GM23338 (cell line): ENCODE measurements at regions not wholly inside any gene's neighbourhood (a gene's known extent, or its start where the extent isn't known, plus 50 kb on each side); places are given as distances from the start of the nearest gene placed in this dataset.

ENCODE experiments used
- ATAC-seq: fragments of 200-7000 bp; cut with Tn5 transposase; 3 replicates; pipeline ENCODE4 v1.9.1; 2020
- DNase-seq: peaks from one replicate; pipeline ENCODE4 v3.0.0-alpha.2; 2015; ENCODE audit warnings: low spot score
- H2AFZ ChIP-seq: fragments of 200-600 bp; sonication (generic); 2 replicates; pipeline ENCODE4 v1.8.0; 2016; ENCODE audit warnings: antibody characterized with exemption, mild to moderate bottlenecking, moderate library complexity
- H3F3A ChIP-seq: fragments of 200-600 bp; sonication (generic); replicated peaks from 2 replicates; pipeline ENCODE4 v1.8.0; 2017; ENCODE audit warnings: antibody characterized with exemption, mixed run types, low read depth
- H3K27ac ChIP-seq: fragments of 200-600 bp; sonication (generic); 2 replicates; pipeline ENCODE4 v1.6.1; 2016; ENCODE audit warnings: low read depth
- H3K27me3 ChIP-seq: fragments of 200-600 bp; sonication (generic); 2 replicates; pipeline ENCODE4 v1.8.0; 2016; ENCODE audit warnings: mild to moderate bottlenecking, mixed run types, moderate library complexity; ENCODE audit not compliant: insufficient read depth
- H3K36me3 ChIP-seq: fragments of 200-600 bp; sonication (generic); 2 replicates; pipeline ENCODE4 v1.8.0; 2016; ENCODE audit warnings: mild to moderate bottlenecking; ENCODE audit not compliant: insufficient read depth
- H3K4me1 ChIP-seq: fragments of 200-600 bp; sonication (generic); 2 replicates; pipeline ENCODE4 v1.8.0; 2016; ENCODE audit warnings: mild to moderate bottlenecking, moderate library complexity; ENCODE audit not compliant: insufficient read depth
- H3K4me2 ChIP-seq: fragments of 200-600 bp; sonication (generic); 2 replicates; pipeline ENCODE4 v1.7.1; 2017; ENCODE audit warnings: mixed run types
- H3K4me3 ChIP-seq: fragments of 200-600 bp; sonication (generic); 2 replicates; pipeline ENCODE4 v1.6.1; 2016; ENCODE audit warnings: mixed run types
- H3K79me2 ChIP-seq: fragments of 200-600 bp; sonication (generic); replicated peaks from 2 replicates; pipeline ENCODE4 v1.8.0; 2017; ENCODE audit warnings: mild to moderate bottlenecking; ENCODE audit not compliant: insufficient read depth
- H3K9me2 ChIP-seq: fragments of 200-600 bp; sonication (generic); 2 replicates; pipeline ENCODE4 v1.8.0; 2017; ENCODE audit not compliant: insufficient read depth
- H4K20me1 ChIP-seq: fragments of 200-600 bp; sonication (generic); replicated peaks from 2 replicates; pipeline ENCODE4 v1.8.0; 2017; ENCODE audit warnings: mild to moderate bottlenecking; ENCODE audit not compliant: insufficient read depth
- H3K27ac Mint-ChIP-seq: 2 replicates; pipeline ENCODE4 v1.8.0; 2020; ENCODE audit warnings: inconsistent platforms, mild to moderate bottlenecking, moderate library complexity, mixed read lengths
- H3K27me3 Mint-ChIP-seq: 3 replicates; pipeline ENCODE4 v1.8.0; 2022; ENCODE audit warnings: low read depth, mild to moderate bottlenecking, moderate library complexity, mixed read lengths, inconsistent platforms; ENCODE audit not compliant: insufficient read depth, poor library complexity
- H3K36me3 Mint-ChIP-seq: 3 replicates; pipeline ENCODE4 v1.8.0; 2021; ENCODE audit warnings: low read depth, mild to moderate bottlenecking, inconsistent platforms, moderate library complexity, mixed read lengths
- H3K4me1 Mint-ChIP-seq: 3 replicates; pipeline ENCODE4 v1.8.0; 2020; ENCODE audit warnings: mild to moderate bottlenecking, inconsistent platforms, mixed read lengths
- H3K4me3 Mint-ChIP-seq: 3 replicates; pipeline ENCODE4 v1.8.0; 2021; ENCODE audit warnings: moderate library complexity, mild to moderate bottlenecking, inconsistent platforms, mixed read lengths
- H3K9me3 Mint-ChIP-seq: 3 replicates; pipeline ENCODE4 v1.8.0; 2020; ENCODE audit warnings: moderate library complexity, mild to moderate bottlenecking, inconsistent platforms, mixed read lengths
- CREB1 ChIP-seq: fragments of 250-450 bp; sonication (Bioruptor Pico); IDR thresholded peaks from 2 replicates; pipeline ENCODE4 v1.5.0; 2020; ENCODE audit warnings: low read depth, mild to moderate bottlenecking, moderate library complexity
- CTCF ChIP-seq, 2 experiments: fragments of 200-600 bp in 1 of 2; sonication (generic) in 1 of 2; conservative IDR thresholded peaks; 2 replicates each; pipeline versions ENCODE4 v1.5.1 to v1.6.1; 2016 to 2017; ENCODE audit warnings: antibody characterized with exemption in 2 of 2, low read depth in 2 of 2, mild to moderate bottlenecking in 2 of 2, moderate library complexity in 1 of 2
- EZH2 ChIP-seq: fragments of 200-600 bp; sonication (generic); IDR thresholded peaks from one replicate; pipeline ENCODE4 v1.8.0; 2017; ENCODE audit warnings: antibody characterized with exemption, mild to moderate bottlenecking, low read depth; ENCODE audit not compliant: unreplicated experiment
- EZH2phosphoT487 ChIP-seq: fragments of 200-600 bp; sonication (generic); IDR thresholded peaks from one replicate; pipeline ENCODE4 v1.8.1; 2018; ENCODE audit warnings: antibody characterized with exemption; ENCODE audit not compliant: unreplicated experiment
- JUNB ChIP-seq: IDR thresholded peaks from one replicate; pipeline ENCODE4 v1.6.1; 2016; ENCODE audit warnings: antibody characterized with exemption; ENCODE audit not compliant: unreplicated experiment
- POLR2AphosphoS5 ChIP-seq: IDR thresholded peaks from 2 replicates; pipeline ENCODE4 v1.6.1; 2016; ENCODE audit warnings: antibody characterized with exemption, low read depth
- REST ChIP-seq: IDR thresholded peaks from one replicate; pipeline ENCODE4 v1.6.1; 2018; ENCODE audit warnings: antibody characterized with exemption; ENCODE audit not compliant: unreplicated experiment
- STAT1 ChIP-seq: IDR thresholded peaks from one replicate; pipeline ENCODE4 v1.6.1; 2016; ENCODE audit warnings: antibody characterized with exemption; ENCODE audit not compliant: unreplicated experiment
- ZNF114 ChIP-seq: fragments of 250-450 bp; sonication (Bioruptor Pico); IDR thresholded peaks from 2 replicates; pipeline ENCODE4 v1.5.0; 2020; ENCODE audit warnings: mild to moderate bottlenecking, moderate library complexity
- ZNF331 ChIP-seq: fragments of 250-450 bp; sonication (Bioruptor Pico); IDR thresholded peaks from 2 replicates; pipeline ENCODE4 v1.5.0; 2020; ENCODE audit warnings: low read depth, mild to moderate bottlenecking, moderate library complexity
- TF ChIP-seq, protein P1 (sequence below): IDR thresholded peaks from 2 replicates; pipeline ENCODE4 v1.6.1; 2016; ENCODE audit warnings: antibody characterized with exemption

DNA sequence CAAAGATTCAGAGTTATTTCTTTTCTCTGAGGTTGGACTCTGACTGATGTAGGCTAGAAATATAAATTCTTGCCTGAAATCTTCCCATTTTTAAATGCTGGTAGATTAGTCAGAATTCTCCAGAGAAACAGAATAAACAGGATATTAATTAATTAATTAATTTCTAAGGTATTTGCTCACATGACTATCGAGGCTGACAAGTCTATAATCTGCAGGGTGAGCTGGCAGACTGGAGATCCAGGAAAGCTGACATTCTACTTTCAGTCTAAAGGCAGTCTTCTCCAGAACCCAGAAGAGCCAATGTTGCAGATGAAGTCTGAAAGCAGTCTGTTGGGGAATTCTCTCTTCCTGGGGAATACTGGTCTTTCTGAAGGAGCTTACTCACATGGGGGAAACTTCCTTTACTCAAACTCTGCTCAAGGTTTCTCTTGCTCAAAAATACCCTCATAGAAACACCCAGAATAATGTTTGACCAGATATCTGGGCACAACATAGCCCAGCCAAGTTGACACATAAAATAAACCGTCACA is 189.7 kb downstream of the KIF20B start (continued):
- no peak for TF ChIP-seq CTCF (conservative IDR thresholded peaks at IDR 0.05; ENCODE audit: low read depth in 2 of 2)
- no peak for TF ChIP-seq STAT1
- TF ChIP-seq, protein P1, sequence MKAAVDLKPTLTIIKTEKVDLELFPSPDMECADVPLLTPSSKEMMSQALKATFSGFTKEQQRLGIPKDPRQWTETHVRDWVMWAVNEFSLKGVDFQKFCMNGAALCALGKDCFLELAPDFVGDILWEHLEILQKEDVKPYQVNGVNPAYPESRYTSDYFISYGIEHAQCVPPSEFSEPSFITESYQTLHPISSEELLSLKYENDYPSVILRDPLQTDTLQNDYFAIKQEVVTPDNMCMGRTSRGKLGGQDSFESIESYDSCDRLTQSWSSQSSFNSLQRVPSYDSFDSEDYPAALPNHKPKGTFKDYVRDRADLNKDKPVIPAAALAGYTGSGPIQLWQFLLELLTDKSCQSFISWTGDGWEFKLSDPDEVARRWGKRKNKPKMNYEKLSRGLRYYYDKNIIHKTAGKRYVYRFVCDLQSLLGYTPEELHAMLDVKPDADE, result no peak
- TF ChIP-seq CREB1 (CRISPR knock-in tag), result no peak
- no peak for TF ChIP-seq ZNF114 (CRISPR knock-in tag)
- no peak for TF ChIP-seq ZNF331 (CRISPR knock-in tag)
- TF ChIP-seq POLR2AphosphoS5, result no peak

GRCh38 chr10:89894051-89894450 is 192.7 kb downstream of the KIF20B start:
- Histone ChIP-seq H3F3A (no peaks in the 10 kb centered on the region), H3K36me3 (no peaks in the 10 kb centered on the region), H3K27me3 (no peaks in the 10 kb centered on the region), H3K4me2 (no peak overlapping the region), H3K4me1 (no peaks in the 10 kb centered on the region), H4K20me1 (no peaks in the 10 kb centered on the region), H3K79me2 (no peaks in the 10 kb centered on the region), H2AFZ (no peak overlapping the region), H3K4me3 (no peak overlapping the region), H3K27ac (no peak overlapping the region), H3K9me2 (no peaks in the 10 kb centered on the region)
- Mint-ChIP-seq H3K27ac (no peak overlapping the region), H3K4me3 (no peak overlapping the region), H3K9me3 (no peaks in the 10 kb centered on the region), H3K27me3 (no peaks in the 10 kb centered on the region), H3K36me3 (no peaks in the 10 kb centered on the region), H3K4me1 (no peaks in the 10 kb centered on the region; the same call in 2 of the 3 replicates)
- ATAC-seq (no peak), DNase-seq (no peak)
- TF ChIP-seq ZNF114 (CRISPR knock-in tag) (no peak), JUNB (no peak), ZNF331 (CRISPR knock-in tag) (no peak), CREB1 (CRISPR knock-in tag) (no peak), EZH2 (no peak), REST (no peak), EZH2phosphoT487 (no peak)
- TF ChIP-seq, protein P1, result no peak
